HG02970 (cell line): ENCODE measurements at regions not wholly inside any gene's neighbourhood (a gene's known extent, or its start where the extent isn't known, plus 50 kb on each side); places are given as distances from the start of the nearest gene placed in this dataset.

ENCODE experiments used
- ATAC-seq: cut with Tn5 transposase; IDR thresholded peaks from one replicate; pipeline ENCODE4 v1.9.1; 2021; ENCODE audit warnings: mild to moderate bottlenecking, moderate library complexity, moderate number of reproducible peaks; ENCODE audit not compliant: unreplicated experiment, low FRiP score

DNA sequence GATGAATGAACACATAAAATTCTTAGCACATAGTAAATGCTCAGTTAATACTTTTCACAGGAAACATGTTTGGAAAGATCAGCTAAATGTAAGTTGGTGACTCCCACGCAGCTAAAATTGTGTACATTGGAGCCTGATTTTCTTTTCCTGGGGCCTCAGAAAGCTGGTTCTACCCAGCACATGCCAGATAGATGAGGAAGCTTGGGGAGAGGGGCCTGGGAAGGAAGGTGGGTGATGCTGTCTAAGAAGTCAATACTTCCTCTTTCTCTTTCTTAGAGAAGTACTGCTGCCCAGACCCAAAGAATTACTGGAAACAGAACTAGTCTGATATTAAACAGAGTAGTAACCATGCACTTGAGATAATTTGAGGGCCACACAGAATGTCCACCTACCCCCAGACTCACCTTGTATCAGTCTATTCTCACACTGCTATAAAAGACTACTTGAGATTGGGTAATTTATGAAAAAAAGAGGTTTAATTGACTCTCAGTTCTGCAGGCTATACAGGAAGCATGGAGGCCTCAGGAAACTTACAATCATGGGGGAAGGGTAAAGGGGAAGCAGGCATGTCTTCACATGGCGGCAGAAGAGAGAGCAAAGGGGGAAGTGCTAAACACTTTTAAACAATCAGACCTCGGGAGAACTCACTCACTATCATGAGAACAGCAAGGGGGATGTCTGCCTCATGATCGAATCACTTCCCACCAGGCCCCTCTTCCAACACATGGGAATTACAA, 123.3 kb upstream of the MED13L start:
- ATAC-seq = no peak

GRCh38 chr12:116401565-116401964, 124.1 kb upstream of the MED13L start:
- no peak for ATAC-seq

DNA sequence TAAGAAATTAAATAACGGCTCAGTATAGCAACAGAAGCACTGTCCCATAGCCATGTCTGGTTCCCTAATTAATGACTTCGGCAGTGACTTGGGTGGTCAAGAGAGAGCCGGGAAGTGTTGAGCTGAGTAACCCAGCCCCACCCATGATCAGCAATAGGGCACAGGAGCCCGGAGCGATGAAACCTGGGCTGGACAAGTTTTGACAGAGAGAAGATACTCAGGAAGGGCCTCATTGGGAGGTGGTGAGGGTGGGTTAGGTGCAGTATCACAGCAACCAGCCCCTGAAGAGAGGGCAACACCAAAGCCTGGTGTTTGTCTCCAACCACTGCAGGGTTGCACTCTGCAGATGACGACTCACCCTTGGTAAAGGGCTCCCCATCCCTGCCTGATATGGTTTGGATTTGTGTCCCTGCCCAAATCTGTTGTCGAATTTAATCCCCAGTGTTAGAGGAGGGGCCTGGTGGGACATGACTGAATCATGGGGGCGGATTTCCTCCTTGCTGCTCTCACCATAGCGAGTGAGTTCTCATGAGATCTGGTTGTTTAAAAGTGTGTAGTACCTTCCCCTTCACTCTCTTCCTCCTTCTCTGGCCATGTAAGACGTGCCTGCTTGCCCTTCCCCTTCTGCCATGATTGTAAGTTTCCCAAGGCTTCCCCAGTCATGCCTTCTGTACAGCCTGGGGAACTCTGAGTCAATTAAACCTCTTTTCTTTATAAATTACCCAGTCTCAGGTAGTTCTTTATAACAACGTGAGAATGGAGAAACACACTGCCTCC, 124.9 kb upstream of the MED13L start:
- no peak for ATAC-seq

DNA sequence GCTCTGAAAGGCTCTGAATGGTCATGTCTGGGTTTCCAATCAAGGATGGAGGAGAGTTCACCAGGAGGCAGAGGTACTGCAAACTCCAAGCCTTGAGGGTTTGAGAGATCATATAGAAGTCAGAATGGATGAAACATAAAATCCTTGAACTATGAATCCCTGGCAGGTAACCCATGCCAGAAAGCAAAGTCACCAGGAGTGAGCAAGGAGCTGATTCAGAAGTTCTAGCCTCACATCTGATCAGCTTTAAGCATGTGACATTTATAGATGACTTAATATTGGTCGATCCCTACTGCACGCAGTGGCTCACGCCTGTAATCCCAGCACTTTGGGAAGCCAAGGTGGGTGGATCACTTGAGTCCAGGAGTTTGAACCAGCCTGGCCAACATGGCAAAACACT, 126.1 kb upstream of the MED13L start:
- no peak for ATAC-seq

DNA sequence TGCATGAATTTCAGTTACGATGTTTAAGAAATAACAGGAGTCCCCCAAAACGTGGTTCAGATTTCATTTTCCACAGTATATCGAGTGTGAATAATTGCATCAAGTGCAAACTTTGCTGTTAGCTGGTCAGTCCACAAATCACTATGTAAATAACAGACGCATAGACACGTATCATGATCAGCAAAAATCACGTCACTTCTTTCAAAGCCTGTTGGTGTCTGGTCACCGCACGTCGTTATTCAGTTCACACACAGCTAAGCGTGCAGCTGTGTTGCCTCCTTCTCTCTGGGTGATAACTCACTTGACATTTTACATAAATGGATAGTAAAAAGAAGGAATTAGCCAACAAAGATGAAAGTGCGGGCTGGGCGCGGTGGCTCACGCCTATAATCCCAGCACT, 126.8 kb upstream of the MED13L start:
- no peak for ATAC-seq

GRCh38 chr12:116404913-116405611, 127.6 kb upstream of the MED13L start:
- no peak for ATAC-seq

- no peak for ATAC-seq
Observed at GRCh38 chr12:116406529-116406928, 129.0 kb upstream of the MED13L start.

DNA sequence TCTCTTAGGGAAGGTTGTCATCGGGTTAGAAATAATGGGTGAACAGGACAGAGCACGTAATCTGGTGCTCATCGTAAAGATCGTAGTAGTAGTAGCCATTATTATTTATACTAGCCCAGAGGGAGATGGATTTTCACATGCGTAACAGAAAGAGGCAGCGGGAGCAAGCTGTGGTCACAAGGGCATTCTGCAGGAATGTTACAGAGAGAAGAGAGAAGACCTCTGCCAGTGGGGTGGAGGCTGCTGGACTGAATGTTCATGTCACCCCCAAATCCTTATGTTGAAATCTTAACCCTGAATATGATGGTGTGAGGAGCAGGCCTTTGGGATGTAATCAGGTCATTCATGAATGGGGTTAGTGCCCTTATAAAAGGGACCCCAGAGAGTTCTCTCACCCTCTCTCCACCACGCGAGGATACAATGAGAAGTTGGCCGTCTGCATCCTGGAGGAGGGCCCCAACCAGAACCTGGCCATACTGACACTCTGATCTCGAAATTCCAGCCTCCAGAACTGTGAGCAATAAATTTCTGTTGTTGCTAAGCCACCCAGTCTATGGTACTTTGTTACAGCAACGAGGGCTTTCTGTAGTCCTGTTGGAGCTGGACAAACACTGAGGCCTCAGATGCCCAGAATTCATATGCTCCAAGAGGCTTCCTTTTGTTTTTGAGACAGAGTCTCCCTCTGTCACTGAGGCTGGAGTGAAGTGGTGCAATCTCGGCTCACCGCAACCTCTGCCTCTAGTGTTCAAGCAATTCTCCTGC, 131.2 kb upstream of the MED13L start:
- ATAC-seq = no peak

- no peak for ATAC-seq
Observed at GRCh38 chr12:116411977-116412376, 134.5 kb upstream of the MED13L start.

DNA sequence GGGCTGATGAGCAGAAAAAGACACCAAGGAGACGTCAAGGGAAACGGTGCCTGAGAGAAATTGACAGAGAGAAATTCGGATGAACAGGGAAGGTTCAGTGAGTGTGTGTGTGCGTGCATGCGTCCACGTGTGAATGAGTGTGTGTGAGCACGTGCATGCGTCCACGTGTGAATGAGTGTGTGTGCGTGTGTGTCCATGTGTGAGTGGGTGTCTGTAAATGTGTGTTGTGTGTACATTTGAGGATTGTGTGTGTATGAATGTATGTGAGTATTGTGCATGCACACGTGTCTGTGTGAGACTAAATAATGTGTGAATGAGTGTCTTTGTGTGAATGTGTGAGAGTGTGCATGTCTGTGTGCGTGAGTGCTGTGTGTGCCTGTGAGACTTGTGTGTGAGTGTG, 137.4 kb upstream of the MED13L start:
- ATAC-seq = no peak

DNA sequence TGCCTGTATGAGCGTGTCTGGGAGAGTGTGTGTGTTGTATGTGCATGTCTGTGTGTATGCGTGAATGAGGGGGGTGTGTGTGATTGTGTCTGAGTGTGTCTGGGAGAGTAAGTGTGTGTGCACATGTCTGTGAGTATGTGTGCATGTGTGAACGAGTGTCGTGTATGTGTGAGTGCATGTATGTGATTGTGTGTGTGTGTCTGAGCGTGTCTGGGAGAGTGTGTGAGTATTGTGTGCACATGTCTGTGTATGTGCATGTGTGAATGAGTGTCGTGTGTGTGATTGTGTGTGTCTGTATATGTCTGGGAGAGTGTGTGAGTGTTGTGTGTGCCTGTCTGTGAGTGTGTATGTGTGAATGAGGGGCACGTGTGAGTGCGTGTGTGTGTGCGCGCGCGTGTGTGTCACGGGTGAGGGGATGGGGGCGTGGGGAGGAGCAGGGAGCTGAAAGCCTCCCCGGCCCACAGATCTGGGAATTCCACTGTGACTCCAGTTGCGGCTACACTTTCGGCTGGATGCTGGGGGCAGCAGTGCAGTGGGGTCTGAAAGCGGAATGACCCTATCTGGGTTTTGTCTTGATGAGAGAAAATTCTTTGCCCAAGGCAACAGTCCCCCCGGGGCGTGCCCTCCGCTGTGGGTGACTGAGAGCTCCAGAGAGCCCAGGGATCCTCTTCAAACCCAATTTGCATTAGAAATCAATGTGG, 138.1 kb upstream of the MED13L start:
- no peak for ATAC-seq

- ATAC-seq = no peak
Observed at GRCh38 chr12:116416166-116416565, 138.7 kb upstream of the MED13L start.

- no peak for ATAC-seq
Observed at GRCh38 chr12:116418551-116418950, 140.6 kb upstream of the MAP1LC3B2 start.

DNA sequence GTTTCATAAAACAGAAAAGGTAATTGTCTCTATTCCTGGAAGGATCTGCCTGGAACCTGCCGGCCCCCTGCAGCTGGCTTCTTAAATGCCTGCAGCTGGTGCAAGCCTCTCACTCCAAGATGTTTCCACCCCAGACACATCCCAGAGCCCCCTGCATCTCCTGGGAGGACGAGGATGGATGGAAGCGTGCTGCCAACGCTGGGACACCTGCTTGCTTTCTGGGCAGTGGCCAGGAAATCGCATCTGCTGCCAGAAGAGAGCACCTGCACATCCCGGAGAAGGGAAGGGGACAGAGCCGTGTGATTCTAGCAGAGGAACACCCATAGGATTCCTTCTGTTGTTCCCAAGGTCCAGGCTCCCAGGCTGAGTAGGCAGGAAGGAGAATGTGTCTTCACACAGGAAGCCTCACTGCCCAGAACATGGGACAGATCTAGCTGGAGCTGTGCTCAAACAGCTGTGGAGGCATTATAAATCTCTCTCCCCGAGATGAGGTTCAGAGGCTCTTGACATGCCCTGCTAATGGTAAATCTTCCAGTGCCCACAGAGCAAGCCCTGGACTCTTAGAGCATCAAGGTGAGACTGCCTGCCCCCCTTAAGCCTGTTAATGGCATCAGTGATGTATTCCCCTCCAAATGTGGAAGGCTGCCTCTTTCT, 138.8 kb upstream of the MAP1LC3B2 start:
- ATAC-seq = no peak

DNA sequence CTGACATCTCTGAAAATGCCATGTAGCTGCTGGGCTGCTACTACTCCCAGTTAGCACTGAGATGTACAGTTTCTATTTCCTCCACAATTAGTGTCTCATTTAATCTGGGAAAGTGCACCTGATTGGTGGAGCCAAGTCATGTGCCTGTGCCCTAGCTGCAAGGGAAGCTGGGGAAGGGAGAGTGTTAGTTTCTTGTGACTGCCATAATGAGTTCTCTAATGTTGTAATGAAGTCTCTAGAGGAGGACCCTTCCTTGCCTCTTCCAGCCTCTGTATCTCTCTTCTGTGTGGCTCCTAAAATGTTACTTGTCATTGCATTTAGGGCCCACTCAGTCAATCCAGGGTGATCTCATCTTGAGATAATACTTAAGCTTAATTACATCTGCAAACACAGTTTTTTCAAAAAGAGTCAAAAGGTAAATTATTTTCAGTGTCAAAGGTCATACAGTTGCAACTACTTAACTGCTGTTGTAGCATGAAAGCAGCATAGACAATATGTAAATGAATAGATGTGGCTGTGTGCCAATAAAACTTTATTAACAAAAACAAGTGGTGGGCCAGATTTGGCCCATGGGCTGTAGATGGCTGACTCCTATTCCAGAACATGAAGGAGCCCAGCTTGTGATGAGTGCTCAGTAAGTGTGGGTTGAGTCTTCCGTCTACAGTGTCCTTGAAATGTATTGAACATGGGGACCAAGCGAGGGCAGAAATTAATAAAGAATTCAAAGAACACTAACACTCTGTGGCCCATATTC, 137.2 kb upstream of the MAP1LC3B2 start:
- no peak for ATAC-seq

- ATAC-seq = no peak
Observed at GRCh38 chr12:116423094-116423493, 136.1 kb upstream of the MAP1LC3B2 start.

- ATAC-seq = no peak
Observed at GRCh38 chr12:116425256-116426193, 133.7 kb upstream of the MAP1LC3B2 start.
